Neural crest cell (in vitro differentiated cells): ENCODE measurements at regions not wholly inside any gene's neighbourhood (a gene's known extent, or its start where the extent isn't known, plus 50 kb on each side); places are given as distances from the start of the nearest gene placed in this dataset.

Experiments used
- DNase-seq: peaks from one replicate; pipeline ENCODE4 v3.0.0; 2021; ENCODE audit warnings: low read depth, mixed read lengths, low spot score
- H3K27ac Mint-ChIP-seq: one replicate; pipeline ENCODE4 v1.8.0; 2021; ENCODE audit warnings: mild to moderate bottlenecking, mixed read lengths; ENCODE audit not compliant: unreplicated experiment
- H3K27me3 Mint-ChIP-seq: 2 replicates; pipeline ENCODE4 v1.8.0; 2021; ENCODE audit warnings: low read depth, mild to moderate bottlenecking, mixed read lengths
- H3K36me3 Mint-ChIP-seq: 2 replicates; pipeline ENCODE4 v1.8.0; 2021; ENCODE audit warnings: low read depth, mild to moderate bottlenecking, mixed read lengths
- H3K4me1 Mint-ChIP-seq: 2 replicates; pipeline ENCODE4 v1.8.0; 2021; ENCODE audit warnings: mixed read lengths
- H3K4me3 Mint-ChIP-seq: one replicate; pipeline ENCODE4 v1.8.0; 2021; ENCODE audit warnings: mild to moderate bottlenecking, mixed read lengths
- H3K9me3 Mint-ChIP-seq: 2 replicates; pipeline ENCODE4 v1.8.0; 2021; ENCODE audit warnings: mixed read lengths
- TF ChIP-seq, protein P1 (sequence below): fragments of 200-600 bp; sonication (generic); conservative IDR thresholded peaks from 2 replicates; pipeline ENCODE4 v1.5.0; 2021; ENCODE audit warnings: antibody characterized with exemption, mild to moderate bottlenecking

DNA sequence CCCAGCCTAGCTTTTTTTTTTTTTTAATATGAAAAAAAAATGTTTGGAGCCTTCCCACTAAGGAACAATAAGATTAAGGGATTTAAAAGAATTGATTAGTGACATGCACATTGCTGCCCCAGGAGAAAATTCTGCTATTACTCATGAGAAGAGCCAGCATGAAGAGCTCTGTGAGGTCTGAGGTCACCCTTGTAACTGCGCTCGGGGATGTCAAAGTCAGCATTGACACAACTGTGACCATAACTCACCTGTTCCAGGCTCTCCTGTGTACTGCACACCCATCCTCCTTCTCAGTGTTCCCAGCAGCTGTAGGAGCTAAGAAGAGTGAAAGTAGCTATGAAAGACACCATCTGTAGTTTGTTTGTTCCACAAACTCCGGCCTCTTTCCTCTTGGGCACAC lies 109.8 kb upstream of the FGF3 start:
- TF ChIP-seq, protein P1, sequence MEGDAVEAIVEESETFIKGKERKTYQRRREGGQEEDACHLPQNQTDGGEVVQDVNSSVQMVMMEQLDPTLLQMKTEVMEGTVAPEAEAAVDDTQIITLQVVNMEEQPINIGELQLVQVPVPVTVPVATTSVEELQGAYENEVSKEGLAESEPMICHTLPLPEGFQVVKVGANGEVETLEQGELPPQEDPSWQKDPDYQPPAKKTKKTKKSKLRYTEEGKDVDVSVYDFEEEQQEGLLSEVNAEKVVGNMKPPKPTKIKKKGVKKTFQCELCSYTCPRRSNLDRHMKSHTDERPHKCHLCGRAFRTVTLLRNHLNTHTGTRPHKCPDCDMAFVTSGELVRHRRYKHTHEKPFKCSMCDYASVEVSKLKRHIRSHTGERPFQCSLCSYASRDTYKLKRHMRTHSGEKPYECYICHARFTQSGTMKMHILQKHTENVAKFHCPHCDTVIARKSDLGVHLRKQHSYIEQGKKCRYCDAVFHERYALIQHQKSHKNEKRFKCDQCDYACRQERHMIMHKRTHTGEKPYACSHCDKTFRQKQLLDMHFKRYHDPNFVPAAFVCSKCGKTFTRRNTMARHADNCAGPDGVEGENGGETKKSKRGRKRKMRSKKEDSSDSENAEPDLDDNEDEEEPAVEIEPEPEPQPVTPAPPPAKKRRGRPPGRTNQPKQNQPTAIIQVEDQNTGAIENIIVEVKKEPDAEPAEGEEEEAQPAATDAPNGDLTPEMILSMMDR: no peak
- no peaks in the 10 kb centered on the region for H3K36me3 Mint-ChIP-seq
- H3K9me3 Mint-ChIP-seq: no peaks in the 10 kb centered on the region
- H3K27ac Mint-ChIP-seq: no peak overlapping the region
- peaks cover 24% of the 10 kb centered on the region for H3K27me3 Mint-ChIP-seq
- no peaks in the 10 kb centered on the region for H3K4me1 Mint-ChIP-seq
- DNase-seq: no peak
- no peak overlapping the region for H3K4me3 Mint-ChIP-seq

DNA sequence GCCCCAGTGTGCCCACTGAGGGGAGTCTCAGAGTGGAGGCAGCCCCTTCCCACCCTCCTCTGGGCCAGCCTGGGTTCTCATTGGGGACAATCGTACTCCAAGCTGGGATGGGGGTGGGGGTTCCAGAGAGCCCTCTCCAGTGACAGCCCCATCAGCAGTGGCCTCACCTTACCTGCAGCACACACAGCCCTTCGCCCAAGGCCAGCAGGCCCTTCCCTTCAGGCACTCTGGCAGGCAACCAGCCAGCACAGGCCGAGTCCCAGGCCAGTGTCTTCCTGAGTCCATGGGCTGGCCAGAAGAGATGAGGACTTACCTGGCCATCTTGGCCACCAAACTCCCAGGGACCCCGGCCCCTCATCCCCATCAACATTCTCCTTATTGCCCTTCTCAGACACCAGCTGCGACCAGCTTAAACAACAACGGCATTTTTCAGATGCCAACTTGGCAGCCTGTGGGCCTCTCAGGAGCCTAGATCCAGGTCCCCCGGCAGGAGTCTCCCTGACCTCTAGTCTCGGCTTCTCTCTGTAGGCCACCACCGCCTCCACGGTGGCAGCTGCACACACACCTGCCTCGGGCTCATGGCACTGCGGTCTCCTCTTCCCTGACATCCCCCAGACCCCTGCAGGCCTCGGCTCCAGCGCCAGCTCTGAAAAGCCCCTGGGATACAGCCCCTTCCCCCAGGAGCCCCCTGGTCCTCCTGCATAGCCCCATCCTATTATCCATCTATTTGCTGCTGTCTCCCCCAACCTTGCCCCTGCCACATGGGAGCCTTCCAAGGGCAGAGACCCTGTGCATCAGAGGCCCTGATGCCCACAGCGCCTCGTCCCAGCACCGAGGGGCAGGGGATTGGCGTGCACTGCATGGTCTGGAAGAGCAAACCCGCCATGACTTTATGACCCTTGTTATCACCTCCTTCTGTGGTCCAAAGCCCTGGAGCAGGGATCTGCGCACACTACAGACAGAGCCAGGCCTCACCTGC lies 111.2 kb upstream of the FGF3 start:
- no peaks in the 10 kb centered on the region for H3K9me3 Mint-ChIP-seq
- peaks cover 28% of the 10 kb centered on the region for H3K27me3 Mint-ChIP-seq
- TF ChIP-seq, protein P1: no peak
- no peak for DNase-seq
- no peak overlapping the region for H3K4me3 Mint-ChIP-seq
- H3K4me1 Mint-ChIP-seq: no peaks in the 10 kb centered on the region
- no peaks in the 10 kb centered on the region for H3K36me3 Mint-ChIP-seq
- H3K27ac Mint-ChIP-seq: no peak overlapping the region

DNA sequence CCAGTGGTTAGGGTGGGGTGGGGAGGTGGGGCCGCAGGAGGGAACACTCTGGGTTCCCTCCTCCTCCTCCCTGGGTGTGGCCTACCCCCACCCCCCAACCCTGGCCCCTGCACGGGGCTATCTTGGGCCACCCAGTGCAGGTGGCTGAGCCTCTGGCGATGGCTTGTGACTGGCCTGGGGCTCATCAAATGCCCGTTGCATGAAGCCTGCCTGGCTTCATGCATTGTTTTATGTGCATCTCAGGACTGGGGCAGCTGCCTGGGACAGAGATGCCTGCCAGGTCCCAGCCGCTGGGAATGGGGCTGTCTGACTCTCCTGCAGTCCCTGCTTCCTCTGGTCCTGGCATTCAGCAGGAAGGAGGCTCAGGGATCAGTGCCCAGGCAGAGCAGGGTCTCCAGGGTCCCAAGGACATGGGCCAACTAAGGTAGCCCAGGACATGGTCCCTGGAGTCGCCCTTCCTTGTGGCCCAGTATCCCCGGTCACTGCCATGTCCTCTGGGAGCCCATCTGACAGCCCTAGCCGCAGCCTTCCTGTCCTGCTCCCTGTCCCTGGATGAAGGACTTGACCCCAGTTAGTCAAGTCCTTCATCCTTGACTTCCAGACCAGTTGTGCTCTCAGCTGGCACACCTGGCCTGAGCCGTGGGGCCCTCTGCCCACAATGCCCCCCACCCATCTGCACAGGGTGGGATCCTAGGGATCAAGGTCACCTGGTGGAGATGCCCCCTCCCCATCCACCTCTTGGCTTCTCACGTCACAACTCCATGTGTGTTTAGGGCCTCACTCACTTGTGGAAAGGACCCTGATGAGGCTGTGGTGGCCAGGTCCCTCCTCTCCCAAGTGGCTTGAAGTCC lies 112.1 kb upstream of the FGF3 start:
- H3K27me3 Mint-ChIP-seq: peaks cover 35% of the 10 kb centered on the region
- no peaks in the 10 kb centered on the region for H3K36me3 Mint-ChIP-seq
- no peak overlapping the region for H3K4me3 Mint-ChIP-seq

DNA sequence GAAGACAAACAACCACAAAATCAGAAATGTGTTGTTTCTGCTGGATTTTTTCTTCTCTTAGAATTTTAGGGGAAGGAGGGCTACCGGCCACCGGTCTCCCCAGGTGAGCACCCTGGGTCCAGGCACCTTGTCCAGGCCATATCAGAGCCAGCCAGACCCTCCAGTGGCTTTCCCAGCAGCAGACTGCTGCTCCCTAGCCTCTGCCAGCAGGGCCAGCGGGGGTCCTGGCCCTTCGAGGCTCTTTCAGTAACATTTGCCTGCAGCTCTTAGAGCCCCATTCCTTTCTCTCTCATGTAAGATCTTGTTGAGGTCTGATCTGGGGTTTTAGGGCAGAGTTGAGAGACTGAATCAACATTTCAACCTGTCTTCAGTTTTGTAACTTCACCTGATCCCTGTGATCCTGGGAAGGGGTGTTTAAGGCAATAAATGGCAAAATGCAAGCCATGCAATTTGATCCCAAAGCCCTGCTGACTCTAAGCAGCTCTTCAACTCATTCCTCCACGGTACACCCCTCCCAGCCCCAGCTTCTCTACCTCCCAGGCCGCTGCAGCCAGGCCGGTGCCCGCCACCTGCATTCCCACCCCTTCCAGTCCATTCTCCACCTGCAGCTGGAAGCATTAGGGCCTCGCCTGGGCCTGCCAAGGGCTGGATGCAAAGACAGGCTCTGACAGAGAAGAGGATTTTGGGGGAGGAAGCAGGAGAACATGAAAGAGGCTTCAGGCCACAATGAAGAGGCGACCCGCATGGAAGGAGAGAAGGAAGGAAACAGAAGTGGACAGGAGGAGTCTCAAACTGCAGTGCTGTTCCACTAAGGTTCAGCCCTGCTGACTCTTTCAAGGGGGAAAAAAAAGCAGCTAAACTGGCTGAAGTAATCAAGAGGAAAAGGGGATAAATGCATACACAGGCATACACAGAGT lies 113.0 kb upstream of the FGF3 start:
- Mint-ChIP-seq H3K4me3 (no peak overlapping the region), H3K27ac (no peak overlapping the region), H3K4me1 (no peaks in the 10 kb centered on the region), H3K9me3 (peaks cover 5% of the 10 kb centered on the region), H3K36me3 (no peaks in the 10 kb centered on the region), H3K27me3 (peaks cover 32% of the 10 kb centered on the region)
- no peak for DNase-seq
- TF ChIP-seq, protein P1: no peak

More for the DNA sequence above, 112.1 kb upstream of the FGF3 start:
- Mint-ChIP-seq H3K4me1 (no peaks in the 10 kb centered on the region), H3K27ac (no peak overlapping the region), H3K9me3 (peaks cover 2% of the 10 kb centered on the region)
- TF ChIP-seq, protein P1: no peak
- no peak for DNase-seq
